Psoas muscle (tissue), 7 donors: ENCODE measurements at regions not wholly inside any gene's neighbourhood (a gene's known extent, or its start where the extent isn't known, plus 50 kb on each side); places are given as distances from the start of the nearest gene placed in this dataset.
"Not testable (repeated sequence)": the region's sequence is repeated elsewhere in the genome, so short reads cannot be mapped to it uniquely, and the experiment has no call there.

Experiments
- ATAC-seq, 4 donors: fragments of 200-7000 bp; cut with Tn5 transposase; one replicate each; pipeline ENCODE4 v1.9.1; 2020; ENCODE audit warnings: moderate library complexity in 3 of 4, mild to moderate bottlenecking in 2 of 4
- DNase-seq, 2 donors: peaks; one replicate each; pipeline ENCODE4 v3.0.0-alpha.2; 2020
- H3K27ac ChIP-seq: fragments of 200-600 bp; one replicate; pipeline ENCODE4 v1.8.0; 2022
- H3K27me3 ChIP-seq, 3 donors: fragments of 200-600 bp in 1 of 3; one replicate each; pipeline versions ENCODE4 v1.6.1 to v1.8.0; 2013 to 2022; ENCODE audit warnings: low read length in 2 of 3, mild to moderate bottlenecking in 2 of 3, moderate library complexity in 1 of 3; ENCODE audit not compliant: insufficient read depth in 3 of 3
- H3K36me3 ChIP-seq, 2 donors: fragments of 200-600 bp in 1 of 2; one replicate each; pipeline versions ENCODE4 v1.6.1 to v1.8.0; 2013 to 2022; ENCODE audit warnings: low read depth in 1 of 2, mild to moderate bottlenecking in 1 of 2, moderate library complexity in 1 of 2; ENCODE audit not compliant: insufficient read depth in 1 of 2
- H3K4me1 ChIP-seq: fragments of 200-600 bp; one replicate; pipeline ENCODE4 v1.8.0; 2022
- H3K4me3 ChIP-seq: fragments of 200-600 bp; one replicate; pipeline ENCODE4 v1.8.0; 2022; ENCODE audit warnings: mild to moderate bottlenecking
- H3K9me3 ChIP-seq: fragments of 200-600 bp; one replicate; pipeline ENCODE4 v1.8.0; 2022
- CTCF ChIP-seq: fragments of 200-600 bp; IDR thresholded peaks from one replicate; pipeline ENCODE4 v1.8.0; 2022; ENCODE audit warnings: antibody characterized with exemption
- WGBS, 3 donors: extraction: QIAGEN DNeasy Blood & Tissue Kit; methylation state at CpG; one replicate each; pipeline versions ENCODE4 v1.1.6 to v1.1.7; 2013; 5-methylcytosine and 5-hydroxymethylcytosine counted together
- intact Hi-C, 2 donors: fragments of 100-400 bp; cut with DNase I; formaldehyde crosslinking; loops; one replicate each; pipeline versions ENCODE4 v1.11.0 to v1.14.2; 2022
- donor health status: healthy with polysubstance abuse.
- donor health status: DM: no; HTN: no; CAD: no; lungs with moderate emphysema.
- donor health status: Bipolar disorder and iron deficiency.
- donor health status: healthy.
- donor health status: DM: yes; HTN: yes; CAD: no.
- donor health status: DM: no; HTN: no; CAD: no.
- donor health status: DM: yes; HTN: yes; CAD: no.

- intact Hi-C loops = no loop called here
- TF ChIP-seq CTCF = no peak
- Histone ChIP-seq H3K4me1 (no peaks in the 10 kb centered on the region), H3K36me3 (no peaks in the 10 kb centered on the region), H3K4me3 (no peak overlapping the region), H3K27ac (no peak overlapping the region), H3K9me3 (peaks cover 9% of the 10 kb centered on the region), H3K27me3 (no peaks in the 10 kb centered on the region)
- no peak for DNase-seq
- 64 to 72% (median 71%) methylated on average over 5 of the region's 5 CpGs for WGBS, 3 donors
- no peak for ATAC-seq
These were observed 107.0 kb downstream of the NAB1 start for GRCh38 chr2:190755772-190756415.

GRCh38 chr2:190759749-190760213 lies 110.9 kb downstream of the NAB1 start:
- Histone ChIP-seq H3K36me3 (no peaks in the 10 kb centered on the region), H3K4me1 (no peaks in the 10 kb centered on the region), H3K9me3 (no peaks in the 10 kb centered on the region), H3K27ac (no peak overlapping the region), H3K27me3 (no peaks in the 10 kb centered on the region), H3K4me3 (no peak overlapping the region)
- WGBS, 3 donors = 84 to 93% (median 87%) methylated on average over 8 of the region's 8 CpGs
- DNase-seq (no peak), ATAC-seq (no peak)
- intact Hi-C loops = no loop called here
- TF ChIP-seq CTCF = no peak

GRCh38 chr2:190760353-190761150 lies 111.7 kb downstream of the NAB1 start:
- WGBS, 3 donors = 63 to 77% (median 76%) methylated on average over 24 to 30 of the region's 30 CpGs
- intact Hi-C loops, ATAC-seq, H3K36me3 ChIP-seq, H3K27ac ChIP-seq, H3K4me1 ChIP-seq, DNase-seq, H3K9me3 ChIP-seq, H3K27me3 ChIP-seq: not testable (repeated sequence)
- peak overlapping the region; percentile 28 for H3K4me3 ChIP-seq

GRCh38 chr2:190761216-190761615 lies 112.3 kb downstream of the NAB1 start:
- intact Hi-C loops, H3K9me3 ChIP-seq, ATAC-seq, H3K36me3 ChIP-seq, H3K4me1 ChIP-seq, H3K27me3 ChIP-seq, H3K27ac ChIP-seq, DNase-seq: not testable (repeated sequence)
- peak overlapping the region; percentile 28 for H3K4me3 ChIP-seq
- WGBS, 3 donors = 20 to 25% (median 23%) methylated on average over 9 to 28 of the region's 28 CpGs

- DNase-seq = no peak
- Histone ChIP-seq H3K36me3 (no peaks in the 10 kb centered on the region), H3K4me1 (no peaks in the 10 kb centered on the region), H3K27ac (no peak overlapping the region), H3K9me3 (no peaks in the 10 kb centered on the region), H3K27me3 (no peaks in the 10 kb centered on the region), H3K4me3 (no peak overlapping the region)
- TF ChIP-seq CTCF = no peak
- no peak for ATAC-seq
- intact Hi-C loops = no loop called here
- 78 to 97% (median 82%) methylated on average over 1 of the region's 1 CpG for WGBS, 3 donors
These were observed 113.7 kb downstream of the NAB1 start for GRCh38 chr2:190762566-190762965.
